H9 (cell line): ENCODE measurements at regions not wholly inside any gene's neighbourhood (a gene's known extent, or its start where the extent isn't known, plus 50 kb on each side); places are given as distances from the start of the nearest gene placed in this dataset.

ENCODE experiments used
- DNase-seq: peaks from one replicate; pipeline ENCODE4 v3.0.0-alpha.2; 2017
- H2AFZ ChIP-seq: one replicate; pipeline ENCODE4 v1.6.1; 2013; ENCODE audit warnings: mild to moderate bottlenecking, low read length, control low read depth, moderate library complexity
- H2AK5ac ChIP-seq: 2 replicates; pipeline ENCODE4 v1.6.1; 2013; ENCODE audit warnings: low read length, control low read depth, mixed read lengths; ENCODE audit not compliant: insufficient read length
- H2BK120ac ChIP-seq: one replicate; pipeline ENCODE4 v1.6.1; 2013; ENCODE audit warnings: low read depth, mild to moderate bottlenecking, low read length, control low read depth, inconsistent platforms; ENCODE audit not compliant: poor library complexity, severe bottlenecking
- H2BK12ac ChIP-seq: 2 replicates; pipeline ENCODE4 v1.6.1; 2013; ENCODE audit warnings: low read length, control low read depth, mixed read lengths, low read depth; ENCODE audit not compliant: insufficient read length
- H2BK15ac ChIP-seq: 2 replicates; pipeline ENCODE4 v1.6.1; 2013; ENCODE audit warnings: low read depth, low read length, control low read depth
- H2BK20ac ChIP-seq: one replicate; pipeline ENCODE4 v1.6.1; 2013; ENCODE audit warnings: low read depth, mild to moderate bottlenecking, low read length, control low read depth, inconsistent platforms; ENCODE audit not compliant: poor library complexity, severe bottlenecking
- H2BK5ac ChIP-seq: 2 replicates; pipeline ENCODE4 v1.6.1; 2013; ENCODE audit warnings: low read length, control low read depth, mixed read lengths; ENCODE audit not compliant: insufficient read length
- H3K14ac ChIP-seq: 2 replicates; pipeline ENCODE4 v1.6.1; 2013; ENCODE audit warnings: low read length, control low read depth; ENCODE audit not compliant: insufficient read depth
- H3K18ac ChIP-seq: 2 replicates; pipeline ENCODE4 v1.6.1; 2013; ENCODE audit warnings: low read depth, mild to moderate bottlenecking, mixed read lengths, low read length, control low read depth; ENCODE audit not compliant: insufficient read length
- H3K23ac ChIP-seq: 2 replicates; pipeline ENCODE4 v1.6.1; 2013; ENCODE audit warnings: low read length, control low read depth, mixed read lengths, low read depth; ENCODE audit not compliant: insufficient read length
- H3K23me2 ChIP-seq: 2 replicates; pipeline ENCODE4 v1.6.1; 2013; ENCODE audit warnings: low read depth, mild to moderate bottlenecking, mixed read lengths, low read length, control low read depth; ENCODE audit not compliant: insufficient read length, poor library complexity, severe bottlenecking
- H3K27ac ChIP-seq: 2 replicates; pipeline ENCODE4 v1.5.1; 2013; ENCODE audit warnings: low read length, control low read depth, mixed read lengths, low read depth; ENCODE audit not compliant: insufficient read length
- H3K27me3 ChIP-seq: 2 replicates; pipeline ENCODE4 v1.6.1; 2013; ENCODE audit warnings: low read length, control low read depth, inconsistent platforms; ENCODE audit not compliant: insufficient read depth
- H3K4ac ChIP-seq: 2 replicates; pipeline ENCODE4 v1.6.1; 2013; ENCODE audit warnings: low read depth, mild to moderate bottlenecking, control low read depth, inconsistent platforms, low read length, moderate library complexity
- H3K4me1 ChIP-seq: 2 replicates; pipeline ENCODE4 v1.6.1; 2013; ENCODE audit warnings: low read length, control low read depth, inconsistent platforms; ENCODE audit not compliant: insufficient read depth
- H3K4me2 ChIP-seq: 2 replicates; pipeline ENCODE4 v1.6.1; 2013; ENCODE audit warnings: low read length, control low read depth, mixed read lengths; ENCODE audit not compliant: insufficient read length, insufficient read depth
- H3K56ac ChIP-seq: 2 replicates; pipeline ENCODE4 v1.6.1; 2013; ENCODE audit warnings: low read depth, mild to moderate bottlenecking, mixed read lengths, low read length, control low read depth; ENCODE audit not compliant: insufficient read length
- H3K79me1 ChIP-seq: 2 replicates; pipeline ENCODE4 v1.6.1; 2013; ENCODE audit warnings: low read depth, mild to moderate bottlenecking, moderate library complexity, low read length, control low read depth, inconsistent platforms; ENCODE audit not compliant: insufficient read depth, poor library complexity, severe bottlenecking
- H3K79me2 ChIP-seq: 2 replicates; pipeline ENCODE4 v1.6.1; 2013; ENCODE audit warnings: low read length, control low read depth, inconsistent platforms; ENCODE audit not compliant: insufficient read depth
- H3K9ac ChIP-seq: 2 replicates; pipeline ENCODE4 v1.6.1; 2013; ENCODE audit warnings: low read length, control low read depth, mixed read lengths; ENCODE audit not compliant: insufficient read length; ENCODE audit errors: extremely low read depth
- H3K9me3 ChIP-seq: one replicate; pipeline ENCODE4 v1.6.1; 2013; ENCODE audit warnings: low read depth, low read length, inconsistent platforms; ENCODE audit not compliant: control insufficient read depth
- H3T11ph ChIP-seq: one replicate; pipeline ENCODE4 v1.6.1; 2013; ENCODE audit warnings: mild to moderate bottlenecking, low read length, control low read depth, inconsistent platforms
- H4K20me1 ChIP-seq: one replicate; pipeline ENCODE4 v1.6.1; 2013; ENCODE audit not compliant: control insufficient read depth, insufficient read length, insufficient read depth
- H4K5ac ChIP-seq: 2 replicates; pipeline ENCODE4 v1.6.1; 2013; ENCODE audit warnings: low read depth, mild to moderate bottlenecking, mixed read lengths, low read length, control low read depth; ENCODE audit not compliant: insufficient read length
- H4K8ac ChIP-seq: replicated peaks from 2 replicates; pipeline ENCODE4 v1.6.1; 2013; ENCODE audit warnings: low read length, control low read depth, mixed read lengths, low read depth; ENCODE audit not compliant: insufficient read length
- H4K91ac ChIP-seq: 2 replicates; pipeline ENCODE4 v1.6.1; 2013; ENCODE audit warnings: low read depth, mild to moderate bottlenecking, moderate library complexity, mixed read lengths, low read length, control low read depth; ENCODE audit not compliant: insufficient read length
- H3K27ac Mint-ChIP-seq, 3 experiments: 2 replicates in 2 of 3; 3 replicates in 1 of 3; pipeline ENCODE4 v1.8.0; 2020 to 2021; ENCODE audit warnings: mixed read lengths in 3 of 3, mild to moderate bottlenecking in 1 of 3, moderate library complexity in 1 of 3
- H3K27me3 Mint-ChIP-seq: 2 replicates; pipeline ENCODE4 v1.8.0; 2021; ENCODE audit warnings: low read depth, mild to moderate bottlenecking, moderate library complexity, mixed read lengths
- H3K36me3 Mint-ChIP-seq, 3 experiments: 2 replicates in 2 of 3; 3 replicates in 1 of 3; pipeline ENCODE4 v1.8.0; 2020 to 2021; ENCODE audit warnings: low read depth in 3 of 3, mixed read lengths in 3 of 3; ENCODE audit not compliant: insufficient read depth in 1 of 3
- H3K4me1 Mint-ChIP-seq, 2 experiments: 2 replicates each; pipeline ENCODE4 v1.8.0; 2020; ENCODE audit warnings: mixed read lengths in 2 of 2
- H3K4me3 Mint-ChIP-seq, 2 experiments: 2 replicates in 1 of 2; 3 replicates in 1 of 2; pipeline ENCODE4 v1.8.0; 2020 to 2021; ENCODE audit warnings: mild to moderate bottlenecking in 2 of 2, mixed read lengths in 2 of 2, moderate library complexity in 1 of 2
- H3K9me3 Mint-ChIP-seq, 2 experiments: 2 replicates in 1 of 2; 3 replicates in 1 of 2; pipeline ENCODE4 v1.8.0; 2020; ENCODE audit warnings: mild to moderate bottlenecking in 2 of 2, mixed read lengths in 2 of 2, moderate library complexity in 1 of 2
- WGBS: extraction: QIAGEN DNeasy Blood & Tissue Kit; methylation state at CpG from one replicate; pipeline ENCODE4 v1.1.7; 2013; ENCODE audit warnings: missing lambda C conversion rate, low lambda C conversion rate, mixed read lengths; ENCODE audit not compliant: insufficient read length; ENCODE audit errors: extremely low coverage; 5-methylcytosine and 5-hydroxymethylcytosine counted together
- TF ChIP-seq, protein P1 (sequence below): fragments of 200-600 bp; sonication (generic); conservative IDR thresholded peaks from 3 replicates; pipeline ENCODE4 v1.8.0; 2021; ENCODE audit warnings: antibody characterized with exemption, mild to moderate bottlenecking

DNA sequence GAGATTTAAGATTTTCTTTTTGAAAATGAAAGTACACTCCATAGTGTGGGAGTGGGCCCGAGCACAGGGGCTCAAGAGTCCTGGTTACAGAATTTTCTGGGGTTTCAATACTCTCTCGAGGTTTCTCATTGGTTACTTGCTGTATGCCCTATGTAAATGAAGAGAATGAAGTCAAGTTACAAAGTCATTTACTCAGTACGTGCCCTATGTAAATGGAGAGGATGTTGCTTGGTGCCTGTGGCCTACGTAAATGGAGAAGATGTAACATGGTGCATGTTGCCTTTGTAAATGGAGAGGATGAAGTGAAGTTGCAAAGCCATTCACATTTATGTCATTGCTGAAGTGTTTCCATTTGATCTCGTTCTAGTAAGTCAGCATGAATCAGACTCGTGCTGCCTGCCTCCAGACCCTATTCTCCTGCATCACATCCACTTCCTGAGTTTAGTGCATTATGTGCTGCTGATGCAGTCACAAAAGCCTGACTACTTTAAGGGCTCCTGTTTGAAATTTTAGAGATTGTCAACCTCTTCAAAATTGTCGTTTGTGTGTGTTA lies 302.0 kb downstream of the ZBBX start:
- WGBS = no CpG with 5 or more reads among the region's 7 CpGs
- H2BK20ac ChIP-seq = no peak overlapping the region
- no peak overlapping the region for H4K5ac ChIP-seq
- H2BK15ac ChIP-seq = no peak overlapping the region
- no peak overlapping the region for H2AFZ ChIP-seq
- TF ChIP-seq, protein P1, sequence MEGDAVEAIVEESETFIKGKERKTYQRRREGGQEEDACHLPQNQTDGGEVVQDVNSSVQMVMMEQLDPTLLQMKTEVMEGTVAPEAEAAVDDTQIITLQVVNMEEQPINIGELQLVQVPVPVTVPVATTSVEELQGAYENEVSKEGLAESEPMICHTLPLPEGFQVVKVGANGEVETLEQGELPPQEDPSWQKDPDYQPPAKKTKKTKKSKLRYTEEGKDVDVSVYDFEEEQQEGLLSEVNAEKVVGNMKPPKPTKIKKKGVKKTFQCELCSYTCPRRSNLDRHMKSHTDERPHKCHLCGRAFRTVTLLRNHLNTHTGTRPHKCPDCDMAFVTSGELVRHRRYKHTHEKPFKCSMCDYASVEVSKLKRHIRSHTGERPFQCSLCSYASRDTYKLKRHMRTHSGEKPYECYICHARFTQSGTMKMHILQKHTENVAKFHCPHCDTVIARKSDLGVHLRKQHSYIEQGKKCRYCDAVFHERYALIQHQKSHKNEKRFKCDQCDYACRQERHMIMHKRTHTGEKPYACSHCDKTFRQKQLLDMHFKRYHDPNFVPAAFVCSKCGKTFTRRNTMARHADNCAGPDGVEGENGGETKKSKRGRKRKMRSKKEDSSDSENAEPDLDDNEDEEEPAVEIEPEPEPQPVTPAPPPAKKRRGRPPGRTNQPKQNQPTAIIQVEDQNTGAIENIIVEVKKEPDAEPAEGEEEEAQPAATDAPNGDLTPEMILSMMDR = no peak
- no peak overlapping the region for H2BK5ac ChIP-seq
- Mint-ChIP-seq H3K36me3 (no peaks in the 10 kb centered on the region), H3K4me1 (peaks cover 4 to 7% of the 10 kb centered on the region in 2 experiments; a peak in 3 of 4 replicates), H3K27ac (no peak overlapping the region), H3K27me3 (no peaks in the 10 kb centered on the region), H3K4me3 (no peak overlapping the region), H3K9me3 (no peaks in the 10 kb centered on the region)
- no peak overlapping the region for H3K56ac ChIP-seq
- H4K20me1 ChIP-seq = no peaks in the 10 kb centered on the region
- H3K23me2 ChIP-seq = no peaks in the 10 kb centered on the region
- no peak overlapping the region for H3K9ac ChIP-seq
- no peaks in the 10 kb centered on the region for H3K27me3 ChIP-seq
- no peak overlapping the region for H3K14ac ChIP-seq
- no peak overlapping the region for H3T11ph ChIP-seq
- no peak overlapping the region for H3K4ac ChIP-seq
- no peak overlapping the region for H3K4me2 ChIP-seq
- H4K91ac ChIP-seq = no peak overlapping the region
- H3K9me3 ChIP-seq = no peaks in the 10 kb centered on the region
- H2BK12ac ChIP-seq = no peak overlapping the region
- H3K18ac ChIP-seq = no peak overlapping the region
- H3K27ac ChIP-seq = no peak overlapping the region
- peaks cover 4% of the 10 kb centered on the region; the same call in 1 of the 2 replicates for H3K4me1 ChIP-seq
- DNase-seq = no peak
- H3K23ac ChIP-seq = no peak overlapping the region
- H3K79me2 ChIP-seq = no peaks in the 10 kb centered on the region
- no peak overlapping the region for H2AK5ac ChIP-seq
- peak overlapping the region; percentile 19 for H4K8ac ChIP-seq
- no peaks in the 10 kb centered on the region for H3K79me1 ChIP-seq
- H2BK120ac ChIP-seq = no peak overlapping the region
